ENCODE measurements at regions not wholly inside any gene's neighbourhood (a gene's known extent, or its start where the extent isn't known, plus 50 kb on each side); places are given as distances from the start of the nearest gene placed in this dataset.

- Mint-ChIP-seq H3K4me3 (ENCODE audit: low read depth) (no peak overlapping the region), H3K27me3 (no peaks in the 10 kb centered on the region), H3K27ac (peak overlapping the region; percentile 58), H3K4me1 (ENCODE audit: low read depth) (peaks cover 7% of the 10 kb centered on the region), H3K36me3 (ENCODE audit: insufficient read depth) (no peaks in the 10 kb centered on the region), H3K9me3 (ENCODE audit: low read depth) (no peaks in the 10 kb centered on the region)
- TF ChIP-seq CTCF (IDR thresholded peaks at IDR 0.05; ENCODE audit: unreplicated experiment), result no peak
- DNase-seq (ENCODE audit: low spot score, unreplicated experiment), result no peak
These were observed 81.9 kb downstream of the ADCYAP1 start for GRCh38 chr18:986552-986951.

- peaks cover 7% of the 10 kb centered on the region for H3K4me1 Mint-ChIP-seq (ENCODE audit: low read depth)
- no peaks in the 10 kb centered on the region for H3K27me3 Mint-ChIP-seq
- no peak for TF ChIP-seq CTCF (IDR thresholded peaks at IDR 0.05; ENCODE audit: unreplicated experiment)
- no peak overlapping the region for H3K4me3 Mint-ChIP-seq (ENCODE audit: low read depth)
- no peak for DNase-seq (ENCODE audit: low spot score, unreplicated experiment)
- H3K36me3 Mint-ChIP-seq (ENCODE audit: insufficient read depth), result peaks cover 1% of the 10 kb centered on the region
- no peak overlapping the region for H3K27ac Mint-ChIP-seq
- peaks cover 4% of the 10 kb centered on the region for H3K9me3 Mint-ChIP-seq (ENCODE audit: low read depth)
These were observed 82.9 kb downstream of the ADCYAP1 start for GRCh38 chr18:987325-988186.

- Mint-ChIP-seq H3K4me1 (ENCODE audit: low read depth) (peaks cover 7% of the 10 kb centered on the region), H3K4me3 (ENCODE audit: low read depth) (no peak overlapping the region)
- DNase-seq (ENCODE audit: low spot score, unreplicated experiment), result no peak
These were observed 84.8 kb downstream of the ADCYAP1 start for GRCh38 chr18:989425-989824.

GRCh38 chr18:990197-990596 is 85.5 kb downstream of the ADCYAP1 start:
- DNase-seq (ENCODE audit: low spot score, unreplicated experiment), result no peak
- Mint-ChIP-seq H3K36me3 (ENCODE audit: insufficient read depth) (peaks cover 4% of the 10 kb centered on the region), H3K27ac (no peak overlapping the region), H3K4me1 (ENCODE audit: low read depth) (peaks cover 5% of the 10 kb centered on the region), H3K9me3 (ENCODE audit: low read depth) (peaks cover 10% of the 10 kb centered on the region), H3K4me3 (ENCODE audit: low read depth) (no peak overlapping the region), H3K27me3 (no peaks in the 10 kb centered on the region)
- TF ChIP-seq CTCF (IDR thresholded peaks at IDR 0.05; ENCODE audit: unreplicated experiment), result no peak

More at GRCh38 chr18:989425-989824, 84.8 kb downstream of the ADCYAP1 start:
- no peak for TF ChIP-seq CTCF (IDR thresholded peaks at IDR 0.05; ENCODE audit: unreplicated experiment)
- H3K9me3 Mint-ChIP-seq (ENCODE audit: low read depth), result peaks cover 6% of the 10 kb centered on the region
- peaks cover 1% of the 10 kb centered on the region for H3K36me3 Mint-ChIP-seq (ENCODE audit: insufficient read depth)
- H3K27me3 Mint-ChIP-seq, result no peaks in the 10 kb centered on the region
- H3K27ac Mint-ChIP-seq, result no peak overlapping the region

GRCh38 chr18:991441-991840 is 86.8 kb downstream of the ADCYAP1 start:
- peaks cover 10% of the 10 kb centered on the region for H3K9me3 Mint-ChIP-seq (ENCODE audit: low read depth)
- H3K27me3 Mint-ChIP-seq, result no peaks in the 10 kb centered on the region
- no peak overlapping the region for H3K4me3 Mint-ChIP-seq (ENCODE audit: low read depth)
- no peak for TF ChIP-seq CTCF (IDR thresholded peaks at IDR 0.05; ENCODE audit: unreplicated experiment)
- no peak for DNase-seq (ENCODE audit: low spot score, unreplicated experiment)
- no peaks in the 10 kb centered on the region for H3K4me1 Mint-ChIP-seq (ENCODE audit: low read depth)
- no peak overlapping the region for H3K27ac Mint-ChIP-seq
- peaks cover 4% of the 10 kb centered on the region for H3K36me3 Mint-ChIP-seq (ENCODE audit: insufficient read depth)
